ENCODE measurements at regions not wholly inside any gene's neighbourhood (a gene's known extent, or its start where the extent isn't known, plus 50 kb on each side); places are given as distances from the start of the nearest gene placed in this dataset.

GRCh38 chr11:42363701-42364100 lies 904.2 kb upstream of the LRRC4C start:
- Histone ChIP-seq H3K4me1 (ENCODE audit: insufficient read depth, low read length) (no peaks in the 10 kb centered on the region), H3K79me2 (ENCODE audit: insufficient read depth, low read length) (no peaks in the 10 kb centered on the region), H3K27me3 (ENCODE audit: insufficient read depth, low read length, poor library complexity) (no peaks in the 10 kb centered on the region), H4K20me1 (ENCODE audit: insufficient read depth, low read length) (no peaks in the 10 kb centered on the region), H3K27ac (ENCODE audit: low read length) (no peak overlapping the region), H2AFZ (ENCODE audit: low read depth, low read length) (no peak overlapping the region), H3K36me3 (ENCODE audit: insufficient read depth, low read length) (no peaks in the 10 kb centered on the region), H3K4me2 (ENCODE audit: insufficient read depth, low read length) (no peak overlapping the region), H3K4me3 (ENCODE audit: low read depth in 1 of 2, low read length in 2 of 2) (no peak overlapping the region), H3K9me3 (ENCODE audit: insufficient read depth, low read length, severe bottlenecking) (no peaks in the 10 kb centered on the region), H3K9ac (ENCODE audit: low read depth, low read length) (no peak overlapping the region)
- no peak for ATAC-seq (ENCODE audit: insufficient read depth, low read depth)
- no peak for DNase-seq
- no peak for TF ChIP-seq EZH2 (IDR thresholded peaks at IDR 0.05; ENCODE audit: borderline replicate concordance, low read depth, low read length, severe bottlenecking)
- TF ChIP-seq CTCF (IDR thresholded peaks at IDR 0.05; ENCODE audit: borderline replicate concordance, extremely low read depth, low read length, poor library complexity, severe bottlenecking) = no peak

- Histone ChIP-seq H3K27ac (ENCODE audit: low read length) (no peak overlapping the region), H3K4me1 (ENCODE audit: insufficient read depth, low read length) (no peaks in the 10 kb centered on the region), H3K9ac (ENCODE audit: low read depth, low read length) (no peak overlapping the region), H3K4me2 (ENCODE audit: insufficient read depth, low read length) (no peak overlapping the region), H3K79me2 (ENCODE audit: insufficient read depth, low read length) (no peaks in the 10 kb centered on the region), H3K36me3 (ENCODE audit: insufficient read depth, low read length) (no peaks in the 10 kb centered on the region), H3K9me3 (ENCODE audit: insufficient read depth, low read length, severe bottlenecking) (no peaks in the 10 kb centered on the region), H3K4me3 (ENCODE audit: low read depth in 1 of 2, low read length in 2 of 2) (no peak overlapping the region), H3K27me3 (ENCODE audit: insufficient read depth, low read length, poor library complexity) (no peaks in the 10 kb centered on the region), H2AFZ (ENCODE audit: low read depth, low read length) (no peak overlapping the region), H4K20me1 (ENCODE audit: insufficient read depth, low read length) (no peaks in the 10 kb centered on the region)
- TF ChIP-seq EZH2 (IDR thresholded peaks at IDR 0.05; ENCODE audit: borderline replicate concordance, low read depth, low read length, severe bottlenecking) = no peak
- TF ChIP-seq CTCF (IDR thresholded peaks at IDR 0.05; ENCODE audit: borderline replicate concordance, extremely low read depth, low read length, poor library complexity, severe bottlenecking) = no peak
- no peak for ATAC-seq (ENCODE audit: insufficient read depth, low read depth)
- DNase-seq = no peak
These were observed 921.7 kb upstream of the API5 start for GRCh38 chr11:42390116-42390515.

- DNase-seq (no peak), ATAC-seq (ENCODE audit: insufficient read depth, low read depth) (no peak)
- Histone ChIP-seq H3K4me1 (ENCODE audit: insufficient read depth, low read length) (no peaks in the 10 kb centered on the region), H3K9me3 (ENCODE audit: insufficient read depth, low read length, severe bottlenecking) (no peaks in the 10 kb centered on the region), H3K4me3 (ENCODE audit: low read depth in 1 of 2, low read length in 2 of 2) (no peak overlapping the region), H3K79me2 (ENCODE audit: insufficient read depth, low read length) (no peaks in the 10 kb centered on the region), H3K4me2 (ENCODE audit: insufficient read depth, low read length) (no peak overlapping the region), H4K20me1 (ENCODE audit: insufficient read depth, low read length) (no peaks in the 10 kb centered on the region), H2AFZ (ENCODE audit: low read depth, low read length) (no peak overlapping the region), H3K36me3 (ENCODE audit: insufficient read depth, low read length) (no peaks in the 10 kb centered on the region), H3K27ac (ENCODE audit: low read length) (no peak overlapping the region), H3K9ac (ENCODE audit: low read depth, low read length) (no peak overlapping the region), H3K27me3 (ENCODE audit: insufficient read depth, low read length, poor library complexity) (no peaks in the 10 kb centered on the region)
- TF ChIP-seq CTCF (IDR thresholded peaks at IDR 0.05; ENCODE audit: borderline replicate concordance, extremely low read depth, low read length, poor library complexity, severe bottlenecking) (no peak), EZH2 (IDR thresholded peaks at IDR 0.05; ENCODE audit: borderline replicate concordance, low read depth, low read length, severe bottlenecking) (no peak)
These were observed 914.3 kb upstream of the API5 start for GRCh38 chr11:42397483-42397882.

GRCh38 chr11:42407341-42407740 lies 904.5 kb upstream of the API5 start:
- DNase-seq (peak; percentile 17), ATAC-seq (ENCODE audit: insufficient read depth, low read depth) (peak; percentile 61)
- TF ChIP-seq CTCF (IDR thresholded peaks at IDR 0.05; ENCODE audit: borderline replicate concordance, extremely low read depth, low read length, poor library complexity, severe bottlenecking) = peak; percentile 46
- no peak for TF ChIP-seq EZH2 (IDR thresholded peaks at IDR 0.05; ENCODE audit: borderline replicate concordance, low read depth, low read length, severe bottlenecking)
- H3K36me3 ChIP-seq (ENCODE audit: insufficient read depth, low read length) = no peaks in the 10 kb centered on the region
- no peak overlapping the region for H3K4me2 ChIP-seq (ENCODE audit: insufficient read depth, low read length)
- H2AFZ ChIP-seq (ENCODE audit: low read depth, low read length) = no peak overlapping the region
- no peaks in the 10 kb centered on the region for H3K4me1 ChIP-seq (ENCODE audit: insufficient read depth, low read length)
- no peaks in the 10 kb centered on the region for H3K27me3 ChIP-seq (ENCODE audit: insufficient read depth, low read length, poor library complexity)
- no peaks in the 10 kb centered on the region for H3K79me2 ChIP-seq (ENCODE audit: insufficient read depth, low read length)
- no peaks in the 10 kb centered on the region for H3K9me3 ChIP-seq (ENCODE audit: insufficient read depth, low read length, severe bottlenecking)
- no peaks in the 10 kb centered on the region for H4K20me1 ChIP-seq (ENCODE audit: insufficient read depth, low read length)
- no peak overlapping the region for H3K27ac ChIP-seq (ENCODE audit: low read length)
- no peak overlapping the region for H3K9ac ChIP-seq (ENCODE audit: low read depth, low read length)
- H3K4me3 ChIP-seq (ENCODE audit: low read depth in 1 of 2, low read length in 2 of 2) = no peak overlapping the region

Data from DND-41 (cell line).